Glutamatergic neuron (in vitro differentiated cells): ENCODE measurements at regions not wholly inside any gene's neighbourhood (a gene's known extent, or its start where the extent isn't known, plus 50 kb on each side); places are given as distances from the start of the nearest gene placed in this dataset.

Experiments used
- DNase-seq: peaks from one replicate; pipeline ENCODE4 v3.0.0; 2022
- H3K27ac Mint-ChIP-seq: one replicate; pipeline ENCODE4 v1.8.0; 2020; ENCODE audit warnings: mild to moderate bottlenecking, mixed read lengths, inconsistent platforms; ENCODE audit not compliant: unreplicated experiment
- H3K27me3 Mint-ChIP-seq: one replicate; pipeline ENCODE4 v1.8.0; 2020; ENCODE audit warnings: mild to moderate bottlenecking, moderate library complexity, mixed read lengths, inconsistent platforms; ENCODE audit not compliant: unreplicated experiment
- H3K36me3 Mint-ChIP-seq: one replicate; pipeline ENCODE4 v1.8.0; 2020; ENCODE audit warnings: mild to moderate bottlenecking, mixed read lengths, inconsistent platforms; ENCODE audit not compliant: unreplicated experiment
- H3K4me1 Mint-ChIP-seq: one replicate; pipeline ENCODE4 v1.8.0; 2020; ENCODE audit warnings: mild to moderate bottlenecking, low read depth, mixed read lengths, inconsistent platforms; ENCODE audit not compliant: unreplicated experiment
- H3K4me3 Mint-ChIP-seq: one replicate; pipeline ENCODE4 v1.8.0; 2020; ENCODE audit warnings: mild to moderate bottlenecking, mixed read lengths, inconsistent platforms; ENCODE audit not compliant: unreplicated experiment
- H3K9me3 Mint-ChIP-seq: one replicate; pipeline ENCODE4 v1.8.0; 2020; ENCODE audit warnings: mild to moderate bottlenecking, moderate library complexity, mixed read lengths, inconsistent platforms; ENCODE audit not compliant: unreplicated experiment
- TF ChIP-seq, protein P1 (sequence below): fragments of 200-600 bp; sonication (generic); IDR thresholded peaks from one replicate; pipeline ENCODE4 v1.5.0; 2021; ENCODE audit not compliant: partially characterized antibody, unreplicated experiment

DNA sequence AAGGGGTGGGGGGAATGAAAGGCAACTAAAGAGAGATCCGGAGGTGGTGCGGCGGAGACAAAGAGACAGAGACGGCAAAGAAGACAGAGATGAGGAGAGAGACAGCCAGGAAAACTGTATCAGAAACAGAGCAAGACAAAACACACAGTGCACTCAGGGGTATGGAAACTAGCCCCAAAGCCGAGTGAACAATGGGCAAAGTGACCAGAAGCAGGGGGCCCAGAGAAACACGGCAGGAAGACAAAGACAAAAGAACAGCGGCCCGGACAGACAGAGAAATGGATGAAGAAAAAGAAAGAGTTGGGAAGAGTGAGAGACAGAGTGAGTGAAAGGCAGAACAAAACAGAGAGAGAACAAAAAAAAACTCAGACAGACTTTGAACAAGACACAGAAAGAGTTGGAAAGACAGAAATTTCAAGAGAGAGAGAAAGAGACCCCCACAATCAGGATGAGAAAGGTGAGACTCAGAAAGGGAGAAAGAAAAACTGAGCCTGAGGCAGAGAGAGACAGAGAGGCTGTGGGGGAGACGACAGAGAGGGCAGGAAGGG, 60.6 kb upstream of the PAX2 start:
- peak overlapping the region; percentile 44 for H3K27ac Mint-ChIP-seq
- H3K36me3 Mint-ChIP-seq, result peaks cover 5% of the 10 kb centered on the region
- no peak for DNase-seq
- TF ChIP-seq, protein P1, sequence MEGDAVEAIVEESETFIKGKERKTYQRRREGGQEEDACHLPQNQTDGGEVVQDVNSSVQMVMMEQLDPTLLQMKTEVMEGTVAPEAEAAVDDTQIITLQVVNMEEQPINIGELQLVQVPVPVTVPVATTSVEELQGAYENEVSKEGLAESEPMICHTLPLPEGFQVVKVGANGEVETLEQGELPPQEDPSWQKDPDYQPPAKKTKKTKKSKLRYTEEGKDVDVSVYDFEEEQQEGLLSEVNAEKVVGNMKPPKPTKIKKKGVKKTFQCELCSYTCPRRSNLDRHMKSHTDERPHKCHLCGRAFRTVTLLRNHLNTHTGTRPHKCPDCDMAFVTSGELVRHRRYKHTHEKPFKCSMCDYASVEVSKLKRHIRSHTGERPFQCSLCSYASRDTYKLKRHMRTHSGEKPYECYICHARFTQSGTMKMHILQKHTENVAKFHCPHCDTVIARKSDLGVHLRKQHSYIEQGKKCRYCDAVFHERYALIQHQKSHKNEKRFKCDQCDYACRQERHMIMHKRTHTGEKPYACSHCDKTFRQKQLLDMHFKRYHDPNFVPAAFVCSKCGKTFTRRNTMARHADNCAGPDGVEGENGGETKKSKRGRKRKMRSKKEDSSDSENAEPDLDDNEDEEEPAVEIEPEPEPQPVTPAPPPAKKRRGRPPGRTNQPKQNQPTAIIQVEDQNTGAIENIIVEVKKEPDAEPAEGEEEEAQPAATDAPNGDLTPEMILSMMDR, result no peak
- H3K4me3 Mint-ChIP-seq, result peak overlapping the region; percentile 27
- H3K4me1 Mint-ChIP-seq, result peaks cover 40% of the 10 kb centered on the region
- peaks cover 12% of the 10 kb centered on the region for H3K9me3 Mint-ChIP-seq
- peaks cover 10% of the 10 kb centered on the region for H3K27me3 Mint-ChIP-seq

- no peak for DNase-seq
- H3K9me3 Mint-ChIP-seq, result peaks cover 12% of the 10 kb centered on the region
- peaks cover 10% of the 10 kb centered on the region for H3K27me3 Mint-ChIP-seq
- no peak overlapping the region for H3K27ac Mint-ChIP-seq
- H3K4me3 Mint-ChIP-seq, result peak overlapping the region; percentile 27
- TF ChIP-seq, protein P1, result no peak
- peaks cover 40% of the 10 kb centered on the region for H3K4me1 Mint-ChIP-seq
- H3K36me3 Mint-ChIP-seq, result peaks cover 5% of the 10 kb centered on the region
These were observed 60.1 kb upstream of the PAX2 start for GRCh38 chr10:100685331-100685730.

GRCh38 chr10:100687143-100688003, 58.0 kb upstream of the PAX2 start:
- H3K27ac Mint-ChIP-seq, result no peak overlapping the region
- TF ChIP-seq, protein P1, result no peak
- H3K4me1 Mint-ChIP-seq, result peaks cover 40% of the 10 kb centered on the region
- H3K36me3 Mint-ChIP-seq, result peaks cover 5% of the 10 kb centered on the region
- peak overlapping the region; percentile 53 for H3K4me3 Mint-ChIP-seq
- DNase-seq, result no peak
- H3K9me3 Mint-ChIP-seq, result peaks cover 8% of the 10 kb centered on the region
- peaks cover 10% of the 10 kb centered on the region for H3K27me3 Mint-ChIP-seq

- Mint-ChIP-seq H3K36me3 (peaks cover 5% of the 10 kb centered on the region), H3K4me3 (peak overlapping the region; percentile 33), H3K4me1 (peaks cover 34% of the 10 kb centered on the region), H3K9me3 (peaks cover 8% of the 10 kb centered on the region), H3K27me3 (peaks cover 9% of the 10 kb centered on the region), H3K27ac (no peak overlapping the region)
- TF ChIP-seq, protein P1, result no peak
- no peak for DNase-seq
These were observed 57.2 kb upstream of the PAX2 start for GRCh38 chr10:100688201-100688600.

GRCh38 chr10:100693821-100694220, 51.6 kb upstream of the PAX2 start:
- peaks cover 1% of the 10 kb centered on the region for H3K4me1 Mint-ChIP-seq
- H3K27ac Mint-ChIP-seq, result no peak overlapping the region
- H3K4me3 Mint-ChIP-seq, result no peak overlapping the region
- no peaks in the 10 kb centered on the region for H3K27me3 Mint-ChIP-seq
- no peaks in the 10 kb centered on the region for H3K36me3 Mint-ChIP-seq
- TF ChIP-seq, protein P1, result no peak
- no peaks in the 10 kb centered on the region for H3K9me3 Mint-ChIP-seq
- DNase-seq, result no peak
